NB4 (cell line): ENCODE measurements at regions not wholly inside any gene's neighbourhood (a gene's known extent, or its start where the extent isn't known, plus 50 kb on each side); places are given as distances from the start of the nearest gene placed in this dataset.

Experiments
- MYC ChIP-seq: IDR thresholded peaks from 2 replicates; pipeline ENCODE4 v1.6.1; 2011; ENCODE audit warnings: low read depth, low read length
- POLR2A ChIP-seq: IDR thresholded peaks from 2 replicates; pipeline ENCODE4 v1.6.1; 2011; ENCODE audit warnings: mild to moderate bottlenecking; ENCODE audit not compliant: insufficient read length; ENCODE audit errors: extremely low read depth
- TF ChIP-seq, protein P1 (sequence below): IDR thresholded peaks from one replicate; pipeline ENCODE4 v1.5.1; 2012; ENCODE audit warnings: low read depth, low read length
- TF ChIP-seq, protein P2 (sequence below): IDR thresholded peaks from 2 replicates; pipeline ENCODE4 v1.6.1; 2011; ENCODE audit warnings: low read depth, low read length

DNA sequence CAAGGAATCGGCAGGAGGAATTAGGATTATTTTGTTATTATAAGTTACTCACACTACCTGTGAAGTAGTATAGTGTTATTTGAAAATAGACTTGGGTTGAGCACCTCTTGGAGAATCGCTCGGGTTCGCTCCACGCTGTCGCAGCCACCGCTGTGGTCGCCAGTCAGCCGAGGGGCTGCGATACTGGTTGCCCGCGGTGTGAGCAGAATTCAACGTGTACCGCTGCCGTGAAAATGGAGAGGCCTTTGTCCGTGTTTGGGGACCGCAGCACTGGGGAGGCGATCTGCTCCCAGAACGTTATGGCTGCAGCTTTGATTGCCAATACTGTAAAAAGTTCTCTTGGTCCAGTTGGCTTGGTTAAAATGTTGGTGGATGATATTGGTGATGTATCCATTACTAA, 117.2 kb downstream of the C7orf25 start:
- TF ChIP-seq, protein P1, sequence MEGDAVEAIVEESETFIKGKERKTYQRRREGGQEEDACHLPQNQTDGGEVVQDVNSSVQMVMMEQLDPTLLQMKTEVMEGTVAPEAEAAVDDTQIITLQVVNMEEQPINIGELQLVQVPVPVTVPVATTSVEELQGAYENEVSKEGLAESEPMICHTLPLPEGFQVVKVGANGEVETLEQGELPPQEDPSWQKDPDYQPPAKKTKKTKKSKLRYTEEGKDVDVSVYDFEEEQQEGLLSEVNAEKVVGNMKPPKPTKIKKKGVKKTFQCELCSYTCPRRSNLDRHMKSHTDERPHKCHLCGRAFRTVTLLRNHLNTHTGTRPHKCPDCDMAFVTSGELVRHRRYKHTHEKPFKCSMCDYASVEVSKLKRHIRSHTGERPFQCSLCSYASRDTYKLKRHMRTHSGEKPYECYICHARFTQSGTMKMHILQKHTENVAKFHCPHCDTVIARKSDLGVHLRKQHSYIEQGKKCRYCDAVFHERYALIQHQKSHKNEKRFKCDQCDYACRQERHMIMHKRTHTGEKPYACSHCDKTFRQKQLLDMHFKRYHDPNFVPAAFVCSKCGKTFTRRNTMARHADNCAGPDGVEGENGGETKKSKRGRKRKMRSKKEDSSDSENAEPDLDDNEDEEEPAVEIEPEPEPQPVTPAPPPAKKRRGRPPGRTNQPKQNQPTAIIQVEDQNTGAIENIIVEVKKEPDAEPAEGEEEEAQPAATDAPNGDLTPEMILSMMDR = no peak
- TF ChIP-seq POLR2A (no peak), MYC (no peak)
- TF ChIP-seq, protein P2, sequence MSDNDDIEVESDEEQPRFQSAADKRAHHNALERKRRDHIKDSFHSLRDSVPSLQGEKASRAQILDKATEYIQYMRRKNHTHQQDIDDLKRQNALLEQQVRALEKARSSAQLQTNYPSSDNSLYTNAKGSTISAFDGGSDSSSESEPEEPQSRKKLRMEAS = no peak
